Lower leg skin (tissue), 3 donors: ENCODE measurements at regions not wholly inside any gene's neighbourhood (a gene's known extent, or its start where the extent isn't known, plus 50 kb on each side); places are given as distances from the start of the nearest gene placed in this dataset.

Source experiments
- CTCF ChIP-seq, 3 donors: fragments of 450-650 bp; IDR thresholded peaks; one replicate each; pipeline ENCODE4 v1.5.1; 2016; ENCODE audit warnings: antibody characterized with exemption in 3 of 3, mild to moderate bottlenecking in 3 of 3, moderate library complexity in 2 of 3
- POLR2A ChIP-seq, 2 donors: fragments of 450-650 bp; IDR thresholded peaks; one replicate each; pipeline ENCODE4 v1.6.1; 2016 to 2017; ENCODE audit warnings: antibody characterized with exemption in 2 of 2, mild to moderate bottlenecking in 1 of 2, moderate library complexity in 1 of 2

GRCh38 chr2:22756276-22757043, 628.5 kb upstream of the KLHL29 start:
- TF ChIP-seq POLR2A (IDR thresholded peaks at IDR 0.05) = no peak
- no peak for TF ChIP-seq CTCF (IDR thresholded peaks at IDR 0.05)
